WTC11 (cell line): ENCODE measurements at regions not wholly inside any gene's neighbourhood (a gene's known extent, or its start where the extent isn't known, plus 50 kb on each side); places are given as distances from the start of the nearest gene placed in this dataset.

Source experiments
- ATAC-seq: fragments of 200-7000 bp; cut with Tn5 transposase; 2 replicates; pipeline ENCODE4 v1.10.0; 2021; ENCODE audit warnings: mild to moderate bottlenecking, moderate library complexity
- CTCF ChIA-PET: fragments of 300-600 bp; sonication (Branson Sonifier 250); formaldehyde crosslinking; loops from one replicate; lab custom pipeline; 2021; ENCODE audit warnings: antibody characterized with exemption; lab: Charles Lee
- POLR2A ChIA-PET: fragments of 350-600 bp; sonication (Branson Sonifier 250); formaldehyde crosslinking; loops from one replicate; lab custom pipeline; 2021; ENCODE audit warnings: antibody characterized with exemption; lab: Charles Lee
- DNase-seq: peaks from one replicate; pipeline ENCODE4 v3.0.0; 2021; ENCODE audit warnings: low spot score
- H3K27ac Mint-ChIP-seq: 2 replicates; pipeline ENCODE4 v1.8.0; 2021; ENCODE audit warnings: mixed read lengths
- H3K27me3 Mint-ChIP-seq: 2 replicates; pipeline ENCODE4 v1.8.0; 2021; ENCODE audit warnings: low read depth, mild to moderate bottlenecking, moderate library complexity, mixed read lengths
- H3K36me3 Mint-ChIP-seq: 2 replicates; pipeline ENCODE4 v1.8.0; 2021; ENCODE audit warnings: mixed read lengths
- H3K4me1 Mint-ChIP-seq: 2 replicates; pipeline ENCODE4 v1.8.0; 2022; ENCODE audit warnings: mixed read lengths
- H3K4me3 Mint-ChIP-seq: 2 replicates; pipeline ENCODE4 v1.8.0; 2021; ENCODE audit warnings: mild to moderate bottlenecking, moderate library complexity, mixed read lengths
- H3K9me3 Mint-ChIP-seq: 2 replicates; pipeline ENCODE4 v1.8.0; 2021; ENCODE audit warnings: mixed read lengths
- ELF4 ChIP-seq: sonication (generic); formaldehyde crosslinking; IDR thresholded peaks from 2 replicates; pipeline ENCODE4 v1.8.1; 2022; ENCODE audit warnings: low read depth, mild to moderate bottlenecking, moderate library complexity, missing genetic modification reagents
- SP1 ChIP-seq: sonication (generic); formaldehyde crosslinking; conservative IDR thresholded peaks from 2 replicates; pipeline ENCODE4 v1.8.1; 2022; ENCODE audit warnings: missing genetic modification reagents
- ZBTB21 ChIP-seq: sonication (generic); formaldehyde crosslinking; IDR thresholded peaks from 2 replicates; pipeline ENCODE4 v1.8.1; 2023; ENCODE audit warnings: mild to moderate bottlenecking, missing genetic modification reagents, borderline replicate concordance
- ZNF138 ChIP-seq: sonication (generic); formaldehyde crosslinking; conservative IDR thresholded peaks from 2 replicates; pipeline ENCODE4 v1.8.1; 2022; ENCODE audit warnings: mild to moderate bottlenecking, moderate library complexity, missing genetic modification reagents
- ZNF671 ChIP-seq: fragments of 250-450 bp; sonication (Bioruptor Pico); IDR thresholded peaks from 2 replicates; pipeline ENCODE4 v1.8.0; 2021; ENCODE audit warnings: mild to moderate bottlenecking
- TF ChIP-seq, protein P1 (sequence below): fragments of 250-450 bp; sonication (Bioruptor Pico); IDR thresholded peaks from 2 replicates; pipeline ENCODE4 v1.9.0; 2021; ENCODE audit warnings: mild to moderate bottlenecking, borderline replicate concordance
- TF ChIP-seq, protein P2 (sequence below): sonication (generic); formaldehyde crosslinking; IDR thresholded peaks from 2 replicates; pipeline ENCODE4 v1.8.1; 2023; ENCODE audit warnings: mild to moderate bottlenecking, missing genetic modification reagents
- TF ChIP-seq, protein P3 (sequence below): sonication (generic); formaldehyde crosslinking; conservative IDR thresholded peaks from 2 replicates; pipeline ENCODE4 v1.8.1; 2023; ENCODE audit warnings: mild to moderate bottlenecking, low read depth, missing genetic modification reagents, moderate library complexity
- TF ChIP-seq, protein P4 (sequence below): sonication (generic); formaldehyde crosslinking; IDR thresholded peaks from 2 replicates; pipeline ENCODE4 v1.8.0; 2022; ENCODE audit warnings: mild to moderate bottlenecking, missing genetic modification reagents
- TF ChIP-seq, protein P5 (sequence below): fragments of 250-450 bp; sonication (Bioruptor Pico); IDR thresholded peaks from 2 replicates; pipeline ENCODE4 v1.9.0; 2021; ENCODE audit warnings: mild to moderate bottlenecking
- TF ChIP-seq, protein P6 (sequence below): sonication (generic); formaldehyde crosslinking; IDR thresholded peaks from 2 replicates; pipeline ENCODE4 v1.8.0; 2022; ENCODE audit warnings: mild to moderate bottlenecking, missing genetic modification reagents

DNA sequence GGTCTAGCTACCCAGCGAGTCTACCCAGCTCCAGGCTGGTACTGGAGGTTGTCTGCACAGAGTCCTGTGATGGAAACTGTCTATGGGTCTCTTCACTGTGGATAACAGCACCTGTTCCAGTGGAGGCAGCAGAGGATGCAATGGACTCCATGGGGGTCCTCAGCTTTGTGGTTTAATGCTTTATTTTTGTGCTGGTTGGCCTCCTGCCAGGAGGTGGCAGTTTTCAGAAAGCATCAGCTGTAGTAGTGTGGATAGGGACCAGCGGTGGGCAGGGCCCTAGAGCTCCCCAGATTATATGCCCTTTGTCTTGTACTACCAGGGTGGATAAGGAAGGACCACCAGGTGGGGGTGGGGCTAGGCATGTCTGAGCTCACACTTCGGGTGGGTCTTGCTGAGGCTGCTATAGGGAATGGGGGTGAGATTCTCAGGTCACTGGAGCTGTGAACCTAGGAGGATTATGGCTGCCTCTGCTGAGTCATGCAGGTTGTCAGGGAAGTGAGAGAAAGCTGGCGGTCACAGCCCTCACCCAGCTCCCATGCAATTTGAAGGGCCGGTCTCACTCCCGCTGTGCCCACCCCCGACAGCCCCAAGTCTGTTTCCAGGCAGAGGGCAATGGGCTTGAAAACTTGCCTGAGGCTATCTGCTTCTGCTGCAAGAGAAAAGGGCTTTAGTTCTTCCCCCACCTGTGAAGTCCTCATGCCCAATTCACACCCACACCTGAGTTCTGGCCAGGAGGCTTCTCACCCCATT, 397.1 kb downstream of the TLE1 start:
- TF ChIP-seq, protein P1, sequence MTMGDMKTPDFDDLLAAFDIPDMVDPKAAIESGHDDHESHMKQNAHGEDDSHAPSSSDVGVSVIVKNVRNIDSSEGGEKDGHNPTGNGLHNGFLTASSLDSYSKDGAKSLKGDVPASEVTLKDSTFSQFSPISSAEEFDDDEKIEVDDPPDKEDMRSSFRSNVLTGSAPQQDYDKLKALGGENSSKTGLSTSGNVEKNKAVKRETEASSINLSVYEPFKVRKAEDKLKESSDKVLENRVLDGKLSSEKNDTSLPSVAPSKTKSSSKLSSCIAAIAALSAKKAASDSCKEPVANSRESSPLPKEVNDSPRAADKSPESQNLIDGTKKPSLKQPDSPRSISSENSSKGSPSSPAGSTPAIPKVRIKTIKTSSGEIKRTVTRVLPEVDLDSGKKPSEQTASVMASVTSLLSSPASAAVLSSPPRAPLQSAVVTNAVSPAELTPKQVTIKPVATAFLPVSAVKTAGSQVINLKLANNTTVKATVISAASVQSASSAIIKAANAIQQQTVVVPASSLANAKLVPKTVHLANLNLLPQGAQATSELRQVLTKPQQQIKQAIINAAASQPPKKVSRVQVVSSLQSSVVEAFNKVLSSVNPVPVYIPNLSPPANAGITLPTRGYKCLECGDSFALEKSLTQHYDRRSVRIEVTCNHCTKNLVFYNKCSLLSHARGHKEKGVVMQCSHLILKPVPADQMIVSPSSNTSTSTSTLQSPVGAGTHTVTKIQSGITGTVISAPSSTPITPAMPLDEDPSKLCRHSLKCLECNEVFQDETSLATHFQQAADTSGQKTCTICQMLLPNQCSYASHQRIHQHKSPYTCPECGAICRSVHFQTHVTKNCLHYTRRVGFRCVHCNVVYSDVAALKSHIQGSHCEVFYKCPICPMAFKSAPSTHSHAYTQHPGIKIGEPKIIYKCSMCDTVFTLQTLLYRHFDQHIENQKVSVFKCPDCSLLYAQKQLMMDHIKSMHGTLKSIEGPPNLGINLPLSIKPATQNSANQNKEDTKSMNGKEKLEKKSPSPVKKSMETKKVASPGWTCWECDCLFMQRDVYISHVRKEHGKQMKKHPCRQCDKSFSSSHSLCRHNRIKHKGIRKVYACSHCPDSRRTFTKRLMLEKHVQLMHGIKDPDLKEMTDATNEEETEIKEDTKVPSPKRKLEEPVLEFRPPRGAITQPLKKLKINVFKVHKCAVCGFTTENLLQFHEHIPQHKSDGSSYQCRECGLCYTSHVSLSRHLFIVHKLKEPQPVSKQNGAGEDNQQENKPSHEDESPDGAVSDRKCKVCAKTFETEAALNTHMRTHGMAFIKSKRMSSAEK (CRISPR knock-in tag), result no peak
- TF ChIP-seq, protein P2, sequence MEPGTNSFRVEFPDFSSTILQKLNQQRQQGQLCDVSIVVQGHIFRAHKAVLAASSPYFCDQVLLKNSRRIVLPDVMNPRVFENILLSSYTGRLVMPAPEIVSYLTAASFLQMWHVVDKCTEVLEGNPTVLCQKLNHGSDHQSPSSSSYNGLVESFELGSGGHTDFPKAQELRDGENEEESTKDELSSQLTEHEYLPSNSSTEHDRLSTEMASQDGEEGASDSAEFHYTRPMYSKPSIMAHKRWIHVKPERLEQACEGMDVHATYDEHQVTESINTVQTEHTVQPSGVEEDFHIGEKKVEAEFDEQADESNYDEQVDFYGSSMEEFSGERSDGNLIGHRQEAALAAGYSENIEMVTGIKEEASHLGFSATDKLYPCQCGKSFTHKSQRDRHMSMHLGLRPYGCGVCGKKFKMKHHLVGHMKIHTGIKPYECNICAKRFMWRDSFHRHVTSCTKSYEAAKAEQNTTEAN, result no peak
- TF ChIP-seq, protein P3, sequence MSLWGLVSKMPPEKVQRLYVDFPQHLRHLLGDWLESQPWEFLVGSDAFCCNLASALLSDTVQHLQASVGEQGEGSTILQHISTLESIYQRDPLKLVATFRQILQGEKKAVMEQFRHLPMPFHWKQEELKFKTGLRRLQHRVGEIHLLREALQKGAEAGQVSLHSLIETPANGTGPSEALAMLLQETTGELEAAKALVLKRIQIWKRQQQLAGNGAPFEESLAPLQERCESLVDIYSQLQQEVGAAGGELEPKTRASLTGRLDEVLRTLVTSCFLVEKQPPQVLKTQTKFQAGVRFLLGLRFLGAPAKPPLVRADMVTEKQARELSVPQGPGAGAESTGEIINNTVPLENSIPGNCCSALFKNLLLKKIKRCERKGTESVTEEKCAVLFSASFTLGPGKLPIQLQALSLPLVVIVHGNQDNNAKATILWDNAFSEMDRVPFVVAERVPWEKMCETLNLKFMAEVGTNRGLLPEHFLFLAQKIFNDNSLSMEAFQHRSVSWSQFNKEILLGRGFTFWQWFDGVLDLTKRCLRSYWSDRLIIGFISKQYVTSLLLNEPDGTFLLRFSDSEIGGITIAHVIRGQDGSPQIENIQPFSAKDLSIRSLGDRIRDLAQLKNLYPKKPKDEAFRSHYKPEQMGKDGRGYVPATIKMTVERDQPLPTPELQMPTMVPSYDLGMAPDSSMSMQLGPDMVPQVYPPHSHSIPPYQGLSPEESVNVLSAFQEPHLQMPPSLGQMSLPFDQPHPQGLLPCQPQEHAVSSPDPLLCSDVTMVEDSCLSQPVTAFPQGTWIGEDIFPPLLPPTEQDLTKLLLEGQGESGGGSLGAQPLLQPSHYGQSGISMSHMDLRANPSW (CRISPR knock-in tag), result no peak
- TF ChIP-seq, protein P4, sequence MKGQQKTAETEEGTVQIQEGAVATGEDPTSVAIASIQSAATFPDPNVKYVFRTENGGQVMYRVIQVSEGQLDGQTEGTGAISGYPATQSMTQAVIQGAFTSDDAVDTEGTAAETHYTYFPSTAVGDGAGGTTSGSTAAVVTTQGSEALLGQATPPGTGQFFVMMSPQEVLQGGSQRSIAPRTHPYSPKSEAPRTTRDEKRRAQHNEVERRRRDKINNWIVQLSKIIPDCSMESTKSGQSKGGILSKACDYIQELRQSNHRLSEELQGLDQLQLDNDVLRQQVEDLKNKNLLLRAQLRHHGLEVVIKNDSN (CRISPR knock-in tag), result no peak
- no peak for TF ChIP-seq ZBTB21 (CRISPR knock-in tag)
- TF ChIP-seq ELF4, result no peak
- no peak overlapping the region for H3K4me3 Mint-ChIP-seq
- H3K9me3 Mint-ChIP-seq, result peaks cover 9% of the 10 kb centered on the region
- ChIA-PET POLR2A (no interaction called here), CTCF (interaction anchor here (0.9 to 1.5 kb wide), 2 partner anchors 230 to 1314 kb away, joined by 3 read pairs; no protein-coding TSS in a partner anchor)
- H3K4me1 Mint-ChIP-seq, result peaks cover 8% of the 10 kb centered on the region
- DNase-seq (peak; percentile 13), ATAC-seq (peak; percentile 57)
- H3K36me3 Mint-ChIP-seq, result no peaks in the 10 kb centered on the region
- H3K27me3 Mint-ChIP-seq, result no peaks in the 10 kb centered on the region
- no peak overlapping the region for H3K27ac Mint-ChIP-seq

DNA sequence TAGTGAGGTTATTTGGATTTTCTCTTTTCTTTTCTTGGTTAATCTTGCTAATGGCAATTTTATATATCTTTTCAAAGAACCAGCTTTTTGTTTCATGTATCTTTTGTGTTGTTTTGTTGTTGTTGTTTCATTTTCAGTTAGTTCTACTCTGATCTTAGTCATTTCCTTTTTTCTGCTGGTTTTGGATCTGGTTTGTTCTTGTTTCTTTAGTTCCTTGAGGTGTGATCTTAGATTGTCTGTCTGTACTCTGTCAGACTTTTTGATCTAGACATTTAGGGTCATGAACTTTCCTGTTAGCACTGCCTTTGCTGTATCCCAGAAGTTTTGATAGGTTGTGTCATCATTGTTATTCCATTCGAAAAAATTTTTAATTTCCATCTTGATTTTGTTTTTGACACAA, 399.7 kb downstream of the TLE1 start:
- no peak for DNase-seq
- Mint-ChIP-seq H3K4me3 (no peak overlapping the region), H3K36me3 (no peaks in the 10 kb centered on the region), H3K27ac (no peak overlapping the region), H3K9me3 (peaks cover 21% of the 10 kb centered on the region), H3K27me3 (no peaks in the 10 kb centered on the region), H3K4me1 (peaks cover 8% of the 10 kb centered on the region)
- no peak for ATAC-seq
- POLR2A ChIA-PET, result no interaction called here
- TF ChIP-seq SP1 (CRISPR knock-in tag), result no peak
- no peak for TF ChIP-seq ZNF138
- TF ChIP-seq ZNF671 (CRISPR knock-in tag), result no peak
- TF ChIP-seq, protein P5, sequence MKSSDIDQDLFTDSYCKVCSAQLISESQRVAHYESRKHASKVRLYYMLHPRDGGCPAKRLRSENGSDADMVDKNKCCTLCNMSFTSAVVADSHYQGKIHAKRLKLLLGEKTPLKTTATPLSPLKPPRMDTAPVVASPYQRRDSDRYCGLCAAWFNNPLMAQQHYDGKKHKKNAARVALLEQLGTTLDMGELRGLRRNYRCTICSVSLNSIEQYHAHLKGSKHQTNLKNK (CRISPR knock-in tag), result no peak
- TF ChIP-seq, protein P6, sequence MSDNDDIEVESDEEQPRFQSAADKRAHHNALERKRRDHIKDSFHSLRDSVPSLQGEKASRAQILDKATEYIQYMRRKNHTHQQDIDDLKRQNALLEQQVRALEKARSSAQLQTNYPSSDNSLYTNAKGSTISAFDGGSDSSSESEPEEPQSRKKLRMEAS (CRISPR knock-in tag), result no peak
- CTCF ChIA-PET, result no interaction called here
